NT2/D1 (cell line): ENCODE measurements at regions not wholly inside any gene's neighbourhood (a gene's known extent, or its start where the extent isn't known, plus 50 kb on each side); places are given as distances from the start of the nearest gene placed in this dataset.

Source experiments
- SUZ12 ChIP-seq: IDR thresholded peaks from 2 replicates; pipeline ENCODE4 v1.6.1; 2011; ENCODE audit not compliant: insufficient read length, insufficient read depth; ENCODE audit errors: extremely low read depth
- YY1 ChIP-seq: IDR thresholded peaks from 2 replicates; pipeline ENCODE4 v1.6.1; 2011; ENCODE audit not compliant: insufficient read length, insufficient read depth
- ZNF274 ChIP-seq: IDR thresholded peaks from 2 replicates; pipeline ENCODE4 v1.6.1; 2011; ENCODE audit warnings: mild to moderate bottlenecking, low read depth, low read length

- no peak for TF ChIP-seq SUZ12
- no peak for TF ChIP-seq YY1
- TF ChIP-seq ZNF274: no peak
Observed at GRCh38 chrX:125641405-125641804, 321.7 kb downstream of the TEX13C start.
